HG02885 (cell line): ENCODE measurements at regions not wholly inside any gene's neighbourhood (a gene's known extent, or its start where the extent isn't known, plus 50 kb on each side); places are given as distances from the start of the nearest gene placed in this dataset.

Experiments used
- ATAC-seq: cut with Tn5 transposase; IDR thresholded peaks from one replicate; pipeline ENCODE4 v1.9.1; 2021; ENCODE audit warnings: mild to moderate bottlenecking; ENCODE audit not compliant: unreplicated experiment, poor library complexity

GRCh38 chr11:56932572-56933220 is 56.0 kb upstream of the OR5AK2 start:
- ATAC-seq, result no peak

DNA sequence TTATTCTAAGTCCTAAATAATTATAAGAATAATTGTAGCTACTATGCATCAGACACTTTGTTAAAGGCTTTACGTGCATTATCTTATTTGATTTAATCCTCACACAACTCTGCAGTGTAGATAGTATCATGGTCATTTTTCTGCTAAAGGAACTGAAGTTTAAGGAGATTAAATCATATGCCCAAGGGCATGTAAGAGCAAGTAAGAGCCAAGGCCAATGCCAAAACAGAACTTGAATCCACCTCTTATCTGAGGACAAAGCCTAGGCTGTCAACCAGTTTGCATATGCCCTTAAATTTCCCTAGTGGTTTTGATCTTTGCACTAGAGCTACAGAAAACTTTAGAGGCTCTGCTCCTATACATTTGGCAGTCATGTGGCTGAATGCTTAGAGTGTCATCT is 65.6 kb upstream of the OR5AK2 start:
- no peak for ATAC-seq

DNA sequence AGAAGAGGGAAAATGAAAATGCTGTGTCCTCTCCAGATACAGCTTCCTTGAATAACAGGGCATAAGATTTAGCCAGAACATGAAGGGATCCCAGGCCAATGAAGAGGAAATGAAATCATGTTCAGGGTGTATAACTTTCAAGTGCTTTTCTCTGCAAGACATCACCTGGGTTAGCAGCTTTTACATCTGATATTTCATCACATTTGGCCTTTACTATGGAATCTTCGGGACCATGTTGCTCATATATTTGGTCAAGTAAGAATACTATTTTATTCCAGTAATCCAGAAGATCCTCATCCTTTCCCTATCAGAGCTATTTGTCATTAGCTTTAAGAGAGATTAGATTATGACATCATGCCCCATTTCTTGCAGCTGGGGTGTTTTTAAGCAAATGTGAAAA is 66.3 kb upstream of the OR5AK2 start:
- ATAC-seq, result no peak

GRCh38 chr11:56917708-56918400 is 70.9 kb upstream of the OR5AK2 start:
- no peak for ATAC-seq

DNA sequence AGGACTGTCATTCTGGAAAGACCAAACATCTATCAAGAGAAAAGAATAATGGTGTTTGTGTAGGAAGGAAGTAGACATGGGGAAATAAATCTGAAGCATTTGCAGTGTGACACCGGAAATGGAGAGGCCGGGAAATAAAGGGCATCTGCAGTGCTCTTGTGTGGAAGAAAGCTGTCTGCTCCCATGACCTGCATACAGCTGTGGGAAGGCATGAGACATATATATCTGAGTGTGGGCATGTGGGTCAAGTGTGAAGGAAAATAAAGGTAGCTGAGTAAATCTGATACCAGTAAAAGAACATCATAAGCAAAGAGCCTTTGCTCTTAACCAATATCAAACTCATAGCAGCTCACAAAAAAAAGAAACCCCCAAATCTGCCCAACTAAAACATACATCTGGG is 72.1 kb upstream of the OR5AK2 start:
- ATAC-seq, result no peak

GRCh38 chr11:56916162-56916561 is 72.6 kb upstream of the OR5AK2 start:
- ATAC-seq, result no peak

DNA sequence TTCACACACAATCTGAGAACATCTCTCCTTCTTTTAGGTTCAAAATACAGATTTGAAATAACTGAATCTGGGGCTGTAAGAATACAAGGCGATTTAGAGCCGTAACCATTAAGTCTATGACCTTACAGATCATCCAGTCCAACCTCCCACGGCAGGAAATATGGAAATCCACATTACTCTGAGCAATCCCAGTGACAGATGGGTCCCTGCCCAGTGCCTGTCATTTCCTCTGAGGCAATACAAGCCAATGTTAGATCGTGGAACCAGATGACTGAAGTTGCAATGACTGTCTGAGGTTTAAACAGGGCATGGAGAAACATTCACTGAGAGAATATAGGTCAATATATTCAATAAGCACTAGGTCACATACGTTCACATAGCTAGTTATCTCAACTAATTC is 77.4 kb upstream of the OR5AK2 start:
- ATAC-seq, result no peak

DNA sequence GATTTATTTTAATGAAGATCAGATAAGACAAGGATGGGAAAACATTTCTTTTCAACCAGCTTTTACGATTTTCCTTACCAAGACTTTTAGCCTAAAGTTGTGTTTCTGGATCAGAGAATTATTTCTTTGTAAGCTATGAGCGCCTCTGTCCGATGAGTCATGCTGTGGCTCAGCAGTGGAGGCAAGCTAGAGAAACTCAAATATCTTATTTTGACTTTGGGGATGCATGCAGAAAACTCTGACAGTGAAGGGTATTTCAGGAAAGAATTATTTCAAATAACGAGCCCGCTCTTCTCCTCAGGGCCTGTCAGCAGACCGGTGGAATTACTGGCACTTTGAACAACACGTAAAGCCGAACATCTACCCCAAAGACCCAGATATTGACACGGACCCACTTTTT is 77.9 kb upstream of the OR5AK2 start:
- no peak for ATAC-seq

DNA sequence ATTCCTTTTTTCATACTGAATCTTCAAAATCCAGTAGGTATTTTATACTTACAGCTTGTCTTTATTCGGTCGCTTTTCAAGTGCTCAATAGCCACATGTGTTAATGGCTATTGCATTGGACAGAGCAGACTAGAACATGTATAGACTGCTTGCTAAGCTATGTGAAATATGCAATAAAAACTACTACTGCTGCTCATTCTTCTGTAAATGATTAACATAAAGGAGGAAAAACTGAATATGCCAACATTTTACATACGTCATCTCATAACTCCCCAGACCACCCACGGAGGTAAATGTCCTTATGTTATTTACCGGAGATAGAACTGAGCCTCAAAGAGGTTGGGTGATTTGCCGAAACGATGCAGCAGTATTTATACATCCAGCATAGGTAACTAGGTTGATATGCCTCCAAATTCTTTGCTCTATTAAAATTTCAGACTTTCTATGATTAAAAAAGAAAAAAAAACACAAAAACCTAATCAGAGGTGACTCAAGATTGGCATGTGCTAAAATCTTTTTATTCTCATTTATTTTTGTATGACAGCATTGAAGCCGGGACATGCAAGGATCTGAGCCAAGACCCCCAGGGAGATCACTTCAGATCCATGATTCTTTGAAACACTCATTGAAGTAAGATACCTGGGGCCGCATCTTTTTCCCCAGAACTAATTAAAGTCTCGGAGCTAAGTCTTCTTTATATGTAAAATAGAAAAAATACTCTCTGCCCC is 78.5 kb upstream of the OR5AK2 start:
- no peak for ATAC-seq

GRCh38 chr11:56909563-56909962 is 79.2 kb upstream of the OR5AK2 start:
- ATAC-seq, result no peak

DNA sequence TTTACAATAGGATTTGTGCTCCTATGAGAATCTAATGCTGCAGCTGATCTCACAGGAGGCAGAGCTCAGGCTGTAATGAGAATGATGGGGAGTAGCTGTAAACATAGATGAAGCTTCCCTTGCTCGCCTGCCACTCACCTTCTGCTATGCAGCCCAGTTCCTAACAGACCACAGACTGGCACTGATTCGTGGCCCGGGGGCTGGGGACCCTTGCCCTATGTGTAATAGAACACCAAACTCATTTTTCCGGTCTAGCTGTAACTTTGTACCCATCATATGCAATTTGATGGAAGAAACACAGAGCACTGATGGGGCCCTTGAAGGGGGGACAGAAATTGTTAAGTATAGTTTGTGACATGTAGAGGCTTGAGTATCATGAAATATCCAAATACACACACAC is 79.6 kb upstream of the OR5AK2 start:
- ATAC-seq, result no peak

DNA sequence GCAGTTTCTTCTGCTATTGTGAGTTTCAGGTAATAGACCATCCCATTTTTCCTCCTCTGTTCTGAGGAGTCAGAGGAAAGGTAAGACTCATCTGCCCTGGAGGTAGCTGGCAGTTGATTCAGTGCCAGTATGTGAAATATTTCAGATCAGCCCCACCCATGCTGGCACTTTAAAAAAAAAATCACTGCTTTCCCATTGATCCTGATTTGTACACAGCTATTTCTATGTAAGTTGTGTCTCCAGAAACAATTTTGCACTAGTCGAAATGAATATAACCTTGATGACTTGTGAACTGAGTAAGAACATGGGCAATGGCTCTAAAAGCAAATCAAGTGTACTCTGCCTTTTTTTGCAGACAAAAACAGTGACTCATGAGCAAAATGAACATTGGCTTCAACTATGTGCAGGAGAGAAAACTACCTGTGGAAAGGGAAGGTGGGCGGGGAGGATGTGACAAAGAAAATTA is 82.0 kb upstream of the OR5AK2 start:
- ATAC-seq, result no peak

GRCh38 chr11:56905936-56906335 is 82.8 kb upstream of the OR5AK2 start:
- ATAC-seq, result no peak

DNA sequence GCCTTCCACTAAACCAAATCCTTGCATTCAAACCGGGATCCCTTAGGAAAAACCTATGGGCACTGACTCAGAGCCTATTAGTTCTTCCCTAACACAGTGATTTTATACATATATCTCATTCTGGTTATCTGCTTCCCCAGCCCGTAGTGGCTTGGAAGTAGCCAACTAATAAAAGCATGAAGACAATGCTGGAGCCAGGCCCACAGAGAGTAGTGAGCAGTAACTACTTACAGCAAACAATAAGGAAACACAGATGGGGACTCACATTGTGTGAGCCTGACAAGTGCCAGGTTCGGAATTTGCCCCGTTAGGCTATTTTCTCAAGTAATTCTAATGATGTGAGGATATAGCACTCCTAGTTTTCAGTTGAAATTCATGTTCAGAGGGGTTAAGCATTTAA is 83.3 kb upstream of the OR5AK2 start:
- ATAC-seq, result no peak

GRCh38 chr11:56898856-56899255 is 89.9 kb upstream of the OR5AK2 start:
- ATAC-seq, result no peak

GRCh38 chr11:56890584-56891305 is 98.0 kb upstream of the OR5AK2 start:
- ATAC-seq, result no peak

DNA sequence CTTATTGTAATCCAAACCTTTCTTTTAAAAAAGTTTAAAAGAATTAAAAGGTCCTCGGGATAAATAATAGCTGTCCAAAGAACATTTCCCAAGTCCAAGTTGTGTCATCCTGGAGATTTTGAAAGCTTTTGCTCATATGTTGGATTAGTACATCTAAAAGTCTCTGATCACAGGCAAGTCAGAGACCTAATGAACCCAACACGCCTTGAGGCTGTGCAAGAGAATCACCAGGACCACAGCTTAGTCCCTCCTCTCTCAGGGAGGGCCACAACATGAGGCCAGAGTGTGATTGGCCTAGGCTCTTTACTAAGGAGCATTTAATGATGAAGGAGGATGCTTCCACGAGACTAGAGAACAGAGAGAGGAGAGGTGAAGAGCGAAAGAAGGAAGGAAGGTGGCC is 98.7 kb upstream of the OR5AK2 start:
- ATAC-seq, result no peak

- ATAC-seq, result no peak
Observed at GRCh38 chr11:56887940-56888339, 100.8 kb upstream of the OR5AK2 start.

- no peak for ATAC-seq
Observed at GRCh38 chr11:56886455-56886854, 102.3 kb upstream of the OR5AK2 start.

- ATAC-seq, result no peak
Observed at GRCh38 chr11:56885854-56886253, 102.9 kb upstream of the OR5AK2 start.

GRCh38 chr11:56885177-56885576 is 103.5 kb upstream of the OR5AK2 start:
- no peak for ATAC-seq
